WTC11 (cell line): ENCODE measurements at regions not wholly inside any gene's neighbourhood (a gene's known extent, or its start where the extent isn't known, plus 50 kb on each side); places are given as distances from the start of the nearest gene placed in this dataset.

ENCODE experiments used
- ATAC-seq: fragments of 200-7000 bp; cut with Tn5 transposase; 2 replicates; pipeline ENCODE4 v1.10.0; 2021; ENCODE audit warnings: mild to moderate bottlenecking, moderate library complexity
- CTCF ChIA-PET: fragments of 300-600 bp; sonication (Branson Sonifier 250); formaldehyde crosslinking; loops from one replicate; lab custom pipeline; 2021; ENCODE audit warnings: antibody characterized with exemption; lab: Charles Lee
- POLR2A ChIA-PET: fragments of 350-600 bp; sonication (Branson Sonifier 250); formaldehyde crosslinking; loops from one replicate; lab custom pipeline; 2021; ENCODE audit warnings: antibody characterized with exemption; lab: Charles Lee
- DNase-seq: peaks from one replicate; pipeline ENCODE4 v3.0.0; 2021; ENCODE audit warnings: low spot score
- H3K27ac Mint-ChIP-seq: 2 replicates; pipeline ENCODE4 v1.8.0; 2021; ENCODE audit warnings: mixed read lengths
- H3K27me3 Mint-ChIP-seq: 2 replicates; pipeline ENCODE4 v1.8.0; 2021; ENCODE audit warnings: low read depth, mild to moderate bottlenecking, moderate library complexity, mixed read lengths
- H3K36me3 Mint-ChIP-seq: 2 replicates; pipeline ENCODE4 v1.8.0; 2021; ENCODE audit warnings: mixed read lengths
- H3K4me1 Mint-ChIP-seq: 2 replicates; pipeline ENCODE4 v1.8.0; 2022; ENCODE audit warnings: mixed read lengths
- H3K4me3 Mint-ChIP-seq: 2 replicates; pipeline ENCODE4 v1.8.0; 2021; ENCODE audit warnings: mild to moderate bottlenecking, moderate library complexity, mixed read lengths
- H3K9me3 Mint-ChIP-seq: 2 replicates; pipeline ENCODE4 v1.8.0; 2021; ENCODE audit warnings: mixed read lengths
- EMX1 ChIP-seq: fragments of 250-450 bp; sonication (Bioruptor Pico); IDR thresholded peaks from 2 replicates; pipeline ENCODE4 v1.8.0; 2021; ENCODE audit warnings: mild to moderate bottlenecking
- FOXP1 ChIP-seq: sonication (generic); formaldehyde crosslinking; IDR thresholded peaks from 2 replicates; pipeline ENCODE4 v1.8.0; 2022; ENCODE audit warnings: missing genetic modification reagents, mild to moderate bottlenecking, moderate library complexity, borderline replicate concordance
- IRF2 ChIP-seq: sonication (generic); formaldehyde crosslinking; IDR thresholded peaks from 2 replicates; pipeline ENCODE4 v1.8.0; 2022; ENCODE audit warnings: low read depth, missing genetic modification reagents, borderline replicate concordance
- NFE2L1 ChIP-seq: sonication (generic); formaldehyde crosslinking; IDR thresholded peaks from 2 replicates; pipeline ENCODE4 v1.8.1; 2023; ENCODE audit warnings: missing genetic modification reagents
- RORB ChIP-seq: fragments of 250-450 bp; sonication (Bioruptor Pico); IDR thresholded peaks from 2 replicates; pipeline ENCODE4 v1.9.0; 2021; ENCODE audit warnings: mild to moderate bottlenecking
- SMAD4 ChIP-seq: sonication (generic); formaldehyde crosslinking; IDR thresholded peaks from 2 replicates; pipeline ENCODE4 v1.8.0; 2022; ENCODE audit warnings: mild to moderate bottlenecking, missing genetic modification reagents
- TEAD4 ChIP-seq: sonication (generic); formaldehyde crosslinking; IDR thresholded peaks from 2 replicates; pipeline ENCODE4 v1.8.0; 2022; ENCODE audit warnings: mild to moderate bottlenecking, missing genetic modification reagents
- TP53 ChIP-seq: sonication (generic); formaldehyde crosslinking; IDR thresholded peaks from 2 replicates; pipeline ENCODE4 v1.8.1; 2023; ENCODE audit warnings: mild to moderate bottlenecking, missing genetic modification reagents
- TF ChIP-seq, protein P1 (sequence below): sonication (generic); formaldehyde crosslinking; IDR thresholded peaks from 2 replicates; pipeline ENCODE4 v1.8.0; 2023; ENCODE audit warnings: mild to moderate bottlenecking, missing genetic modification reagents
- TF ChIP-seq, protein P2 (sequence below): sonication (generic); formaldehyde crosslinking; IDR thresholded peaks from 2 replicates; pipeline ENCODE4 v1.8.0; 2023; ENCODE audit warnings: missing genetic modification reagents, mild to moderate bottlenecking, borderline replicate concordance
- TF ChIP-seq, protein P3 (sequence below): fragments of 250-450 bp; sonication (Bioruptor Pico); IDR thresholded peaks from 2 replicates; pipeline ENCODE4 v1.9.0; 2021; ENCODE audit warnings: mild to moderate bottlenecking, borderline replicate concordance

DNA sequence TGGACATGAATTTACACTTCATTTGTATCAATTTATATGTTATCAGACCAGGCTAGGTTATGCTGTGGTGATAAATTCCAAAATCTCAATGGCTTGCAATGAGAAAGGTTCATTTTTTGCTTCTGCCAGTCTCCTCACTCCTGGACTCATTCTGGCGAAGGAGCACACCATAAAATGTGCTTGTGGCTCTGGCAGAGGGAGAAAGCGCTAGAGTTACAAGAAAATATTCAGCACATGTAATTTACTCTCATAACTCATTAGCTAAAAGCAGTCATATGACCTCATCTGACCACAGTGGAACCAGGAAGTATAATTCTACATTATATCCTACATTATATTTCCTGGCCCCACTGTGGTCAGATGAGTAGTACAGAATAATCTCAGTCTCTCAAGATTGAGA, 193.8 kb downstream of the BCHE start:
- Mint-ChIP-seq H3K27me3 (no peaks in the 10 kb centered on the region), H3K4me1 (no peaks in the 10 kb centered on the region), H3K27ac (no peak overlapping the region), H3K36me3 (no peaks in the 10 kb centered on the region), H3K9me3 (peaks cover 8% of the 10 kb centered on the region), H3K4me3 (no peak overlapping the region)
- no peak for DNase-seq
- ATAC-seq: no peak
- CTCF ChIA-PET: no interaction called here
- POLR2A ChIA-PET: no interaction called here
- TF ChIP-seq FOXP1 (CRISPR knock-in tag) (no peak), IRF2 (CRISPR knock-in tag) (no peak), RORB (CRISPR knock-in tag) (no peak)

DNA sequence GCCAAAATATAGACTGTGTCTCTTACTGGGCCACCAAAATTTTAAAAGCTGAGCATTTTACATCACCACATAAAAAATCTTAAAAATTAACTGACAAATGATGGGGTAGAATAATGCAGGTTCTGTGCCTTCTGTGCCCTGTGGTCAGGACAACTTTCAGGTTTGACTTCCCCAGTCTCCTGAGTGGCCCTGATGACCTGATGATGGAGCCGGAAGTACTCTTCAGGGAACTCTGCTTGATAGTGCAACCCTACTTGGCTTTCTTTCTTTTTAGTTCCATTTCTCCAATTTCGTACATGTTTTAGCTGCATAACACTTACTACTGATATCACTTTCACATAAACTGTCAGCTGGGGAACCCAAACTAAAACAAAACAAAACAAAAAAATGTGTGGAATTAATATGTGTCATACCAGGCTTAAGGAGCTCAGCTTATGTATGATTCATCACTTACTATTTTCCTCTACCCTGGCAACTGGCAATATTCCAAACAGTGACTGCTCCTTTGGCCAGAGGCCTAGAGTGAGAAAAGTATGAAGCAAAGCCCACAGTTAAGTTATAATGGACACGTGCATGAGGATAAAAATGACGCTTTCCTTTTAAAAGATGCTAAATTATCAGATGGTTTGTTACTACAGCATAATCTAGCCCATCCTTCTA, 194.3 kb downstream of the BCHE start:
- ATAC-seq (peak; percentile 38; the same call in 1 of the 2 replicates), DNase-seq (no peak)
- Mint-ChIP-seq H3K27me3 (no peaks in the 10 kb centered on the region), H3K36me3 (no peaks in the 10 kb centered on the region), H3K4me1 (no peaks in the 10 kb centered on the region), H3K4me3 (no peak overlapping the region), H3K9me3 (peaks cover 7% of the 10 kb centered on the region), H3K27ac (no peak overlapping the region)
- TF ChIP-seq, protein P1, sequence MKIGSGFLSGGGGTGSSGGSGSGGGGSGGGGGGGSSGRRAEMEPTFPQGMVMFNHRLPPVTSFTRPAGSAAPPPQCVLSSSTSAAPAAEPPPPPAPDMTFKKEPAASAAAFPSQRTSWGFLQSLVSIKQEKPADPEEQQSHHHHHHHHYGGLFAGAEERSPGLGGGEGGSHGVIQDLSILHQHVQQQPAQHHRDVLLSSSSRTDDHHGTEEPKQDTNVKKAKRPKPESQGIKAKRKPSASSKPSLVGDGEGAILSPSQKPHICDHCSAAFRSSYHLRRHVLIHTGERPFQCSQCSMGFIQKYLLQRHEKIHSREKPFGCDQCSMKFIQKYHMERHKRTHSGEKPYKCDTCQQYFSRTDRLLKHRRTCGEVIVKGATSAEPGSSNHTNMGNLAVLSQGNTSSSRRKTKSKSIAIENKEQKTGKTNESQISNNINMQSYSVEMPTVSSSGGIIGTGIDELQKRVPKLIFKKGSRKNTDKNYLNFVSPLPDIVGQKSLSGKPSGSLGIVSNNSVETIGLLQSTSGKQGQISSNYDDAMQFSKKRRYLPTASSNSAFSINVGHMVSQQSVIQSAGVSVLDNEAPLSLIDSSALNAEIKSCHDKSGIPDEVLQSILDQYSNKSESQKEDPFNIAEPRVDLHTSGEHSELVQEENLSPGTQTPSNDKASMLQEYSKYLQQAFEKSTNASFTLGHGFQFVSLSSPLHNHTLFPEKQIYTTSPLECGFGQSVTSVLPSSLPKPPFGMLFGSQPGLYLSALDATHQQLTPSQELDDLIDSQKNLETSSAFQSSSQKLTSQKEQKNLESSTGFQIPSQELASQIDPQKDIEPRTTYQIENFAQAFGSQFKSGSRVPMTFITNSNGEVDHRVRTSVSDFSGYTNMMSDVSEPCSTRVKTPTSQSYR: no peak
- TF ChIP-seq TP53 (CRISPR knock-in tag): no peak
- POLR2A ChIA-PET: no interaction called here
- CTCF ChIA-PET: no interaction called here

DNA sequence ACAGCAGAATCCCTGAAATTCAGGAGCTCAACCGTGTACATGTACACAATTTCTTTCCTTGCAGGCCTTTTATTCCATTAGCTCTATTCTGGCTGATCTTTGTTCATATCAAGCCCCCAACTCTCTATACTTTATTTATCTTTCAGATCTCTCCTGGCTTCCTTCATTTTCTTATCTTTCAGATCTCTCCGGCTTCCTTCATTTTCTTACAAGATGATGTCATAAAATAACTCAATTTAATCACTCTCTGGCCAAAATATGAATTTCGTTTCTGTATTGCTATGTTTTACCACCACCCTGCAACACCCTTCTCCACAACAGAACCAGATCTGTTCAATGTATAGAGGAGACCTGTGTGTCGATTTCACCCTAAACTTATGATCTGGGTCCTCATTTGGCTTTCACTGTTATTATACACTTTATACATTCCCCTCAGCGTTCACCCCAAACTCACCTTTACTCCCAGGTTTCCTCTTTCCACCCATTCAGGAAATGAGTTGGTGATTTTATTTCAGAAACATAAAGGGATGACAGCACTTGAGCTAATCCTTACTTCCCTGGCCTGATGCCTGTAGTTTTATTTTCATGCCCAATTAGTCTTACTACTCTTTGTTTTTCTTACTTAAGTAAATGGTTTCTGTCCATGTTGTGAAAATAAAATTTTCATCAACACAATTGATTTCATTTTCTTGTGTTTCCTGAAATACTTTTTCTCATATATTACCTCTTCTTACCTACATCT, 195.5 kb downstream of the BCHE start:
- POLR2A ChIA-PET: no interaction called here
- CTCF ChIA-PET: no interaction called here
- H3K36me3 Mint-ChIP-seq: no peaks in the 10 kb centered on the region
- H3K9me3 Mint-ChIP-seq: peaks cover 7% of the 10 kb centered on the region
- no peaks in the 10 kb centered on the region for H3K4me1 Mint-ChIP-seq
- no peak overlapping the region for H3K27ac Mint-ChIP-seq
- no peak overlapping the region for H3K4me3 Mint-ChIP-seq
- no peaks in the 10 kb centered on the region for H3K27me3 Mint-ChIP-seq
- no peak for ATAC-seq
- TF ChIP-seq NFE2L1 (CRISPR knock-in tag): no peak
- DNase-seq: no peak

DNA sequence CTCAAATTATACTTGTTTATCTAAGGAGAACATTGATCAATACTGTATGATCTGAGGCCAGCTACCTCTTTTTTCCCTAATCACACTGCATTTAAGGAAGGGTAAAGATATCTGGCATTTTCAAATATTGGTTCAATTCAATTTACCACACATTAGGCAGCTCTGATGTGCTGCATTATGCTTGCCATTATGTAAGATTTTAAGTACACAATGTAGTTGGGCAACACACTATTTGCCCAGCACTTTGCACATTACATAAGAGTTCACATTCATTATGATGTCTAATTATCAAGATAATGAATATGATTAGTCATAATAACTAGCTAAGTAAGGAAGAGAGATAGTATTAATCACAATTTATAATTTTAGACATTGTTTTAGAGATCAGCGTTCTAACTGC, 196.3 kb downstream of the BCHE start:
- POLR2A ChIA-PET: no interaction called here
- H3K36me3 Mint-ChIP-seq: no peaks in the 10 kb centered on the region
- H3K27ac Mint-ChIP-seq: no peak overlapping the region
- H3K4me3 Mint-ChIP-seq: no peak overlapping the region
- CTCF ChIA-PET: no interaction called here
- H3K4me1 Mint-ChIP-seq: no peaks in the 10 kb centered on the region
- peaks cover 7% of the 10 kb centered on the region for H3K9me3 Mint-ChIP-seq
- TF ChIP-seq, protein P2, sequence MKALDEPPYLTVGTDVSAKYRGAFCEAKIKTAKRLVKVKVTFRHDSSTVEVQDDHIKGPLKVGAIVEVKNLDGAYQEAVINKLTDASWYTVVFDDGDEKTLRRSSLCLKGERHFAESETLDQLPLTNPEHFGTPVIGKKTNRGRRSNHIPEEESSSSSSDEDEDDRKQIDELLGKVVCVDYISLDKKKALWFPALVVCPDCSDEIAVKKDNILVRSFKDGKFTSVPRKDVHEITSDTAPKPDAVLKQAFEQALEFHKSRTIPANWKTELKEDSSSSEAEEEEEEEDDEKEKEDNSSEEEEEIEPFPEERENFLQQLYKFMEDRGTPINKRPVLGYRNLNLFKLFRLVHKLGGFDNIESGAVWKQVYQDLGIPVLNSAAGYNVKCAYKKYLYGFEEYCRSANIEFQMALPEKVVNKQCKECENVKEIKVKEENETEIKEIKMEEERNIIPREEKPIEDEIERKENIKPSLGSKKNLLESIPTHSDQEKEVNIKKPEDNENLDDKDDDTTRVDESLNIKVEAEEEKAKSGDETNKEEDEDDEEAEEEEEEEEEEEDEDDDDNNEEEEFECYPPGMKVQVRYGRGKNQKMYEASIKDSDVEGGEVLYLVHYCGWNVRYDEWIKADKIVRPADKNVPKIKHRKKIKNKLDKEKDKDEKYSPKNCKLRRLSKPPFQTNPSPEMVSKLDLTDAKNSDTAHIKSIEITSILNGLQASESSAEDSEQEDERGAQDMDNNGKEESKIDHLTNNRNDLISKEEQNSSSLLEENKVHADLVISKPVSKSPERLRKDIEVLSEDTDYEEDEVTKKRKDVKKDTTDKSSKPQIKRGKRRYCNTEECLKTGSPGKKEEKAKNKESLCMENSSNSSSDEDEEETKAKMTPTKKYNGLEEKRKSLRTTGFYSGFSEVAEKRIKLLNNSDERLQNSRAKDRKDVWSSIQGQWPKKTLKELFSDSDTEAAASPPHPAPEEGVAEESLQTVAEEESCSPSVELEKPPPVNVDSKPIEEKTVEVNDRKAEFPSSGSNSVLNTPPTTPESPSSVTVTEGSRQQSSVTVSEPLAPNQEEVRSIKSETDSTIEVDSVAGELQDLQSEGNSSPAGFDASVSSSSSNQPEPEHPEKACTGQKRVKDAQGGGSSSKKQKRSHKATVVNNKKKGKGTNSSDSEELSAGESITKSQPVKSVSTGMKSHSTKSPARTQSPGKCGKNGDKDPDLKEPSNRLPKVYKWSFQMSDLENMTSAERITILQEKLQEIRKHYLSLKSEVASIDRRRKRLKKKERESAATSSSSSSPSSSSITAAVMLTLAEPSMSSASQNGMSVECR (CRISPR knock-in tag): no peak
- TF ChIP-seq EMX1 (CRISPR knock-in tag) (no peak), TEAD4 (CRISPR knock-in tag) (no peak), SMAD4 (CRISPR knock-in tag) (no peak), TP53 (CRISPR knock-in tag) (no peak)
- TF ChIP-seq, protein P3, sequence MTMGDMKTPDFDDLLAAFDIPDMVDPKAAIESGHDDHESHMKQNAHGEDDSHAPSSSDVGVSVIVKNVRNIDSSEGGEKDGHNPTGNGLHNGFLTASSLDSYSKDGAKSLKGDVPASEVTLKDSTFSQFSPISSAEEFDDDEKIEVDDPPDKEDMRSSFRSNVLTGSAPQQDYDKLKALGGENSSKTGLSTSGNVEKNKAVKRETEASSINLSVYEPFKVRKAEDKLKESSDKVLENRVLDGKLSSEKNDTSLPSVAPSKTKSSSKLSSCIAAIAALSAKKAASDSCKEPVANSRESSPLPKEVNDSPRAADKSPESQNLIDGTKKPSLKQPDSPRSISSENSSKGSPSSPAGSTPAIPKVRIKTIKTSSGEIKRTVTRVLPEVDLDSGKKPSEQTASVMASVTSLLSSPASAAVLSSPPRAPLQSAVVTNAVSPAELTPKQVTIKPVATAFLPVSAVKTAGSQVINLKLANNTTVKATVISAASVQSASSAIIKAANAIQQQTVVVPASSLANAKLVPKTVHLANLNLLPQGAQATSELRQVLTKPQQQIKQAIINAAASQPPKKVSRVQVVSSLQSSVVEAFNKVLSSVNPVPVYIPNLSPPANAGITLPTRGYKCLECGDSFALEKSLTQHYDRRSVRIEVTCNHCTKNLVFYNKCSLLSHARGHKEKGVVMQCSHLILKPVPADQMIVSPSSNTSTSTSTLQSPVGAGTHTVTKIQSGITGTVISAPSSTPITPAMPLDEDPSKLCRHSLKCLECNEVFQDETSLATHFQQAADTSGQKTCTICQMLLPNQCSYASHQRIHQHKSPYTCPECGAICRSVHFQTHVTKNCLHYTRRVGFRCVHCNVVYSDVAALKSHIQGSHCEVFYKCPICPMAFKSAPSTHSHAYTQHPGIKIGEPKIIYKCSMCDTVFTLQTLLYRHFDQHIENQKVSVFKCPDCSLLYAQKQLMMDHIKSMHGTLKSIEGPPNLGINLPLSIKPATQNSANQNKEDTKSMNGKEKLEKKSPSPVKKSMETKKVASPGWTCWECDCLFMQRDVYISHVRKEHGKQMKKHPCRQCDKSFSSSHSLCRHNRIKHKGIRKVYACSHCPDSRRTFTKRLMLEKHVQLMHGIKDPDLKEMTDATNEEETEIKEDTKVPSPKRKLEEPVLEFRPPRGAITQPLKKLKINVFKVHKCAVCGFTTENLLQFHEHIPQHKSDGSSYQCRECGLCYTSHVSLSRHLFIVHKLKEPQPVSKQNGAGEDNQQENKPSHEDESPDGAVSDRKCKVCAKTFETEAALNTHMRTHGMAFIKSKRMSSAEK (CRISPR knock-in tag): no peak
- ATAC-seq: no peak
- DNase-seq: no peak
- H3K27me3 Mint-ChIP-seq: no peaks in the 10 kb centered on the region
